DMS79 treated with DMSO at 0.1 percent for 48 hours (cell line): ENCODE measurements at regions not wholly inside any gene's neighbourhood (a gene's known extent, or its start where the extent isn't known, plus 50 kb on each side); places are given as distances from the start of the nearest gene placed in this dataset.

ENCODE experiments used
- DNase-seq: peaks from one replicate; lab custom pipeline; 2025; lab: John Stamatoyannopoulos, UW

GRCh38 chr10:46228563-46229071, 58.2 kb upstream of the ANTXRL start:
- peak; percentile 0 for DNase-seq

- no peak for DNase-seq
Measured at GRCh38 chr10:46229144-46229563, 57.6 kb upstream of the ANTXRL start.

- no peak for DNase-seq
Measured at GRCh38 chr10:46230615-46231014, 56.2 kb upstream of the ANTXRL start.

- DNase-seq, result no peak
Measured at GRCh38 chr10:46231087-46231486, 55.7 kb upstream of the ANTXRL start.

GRCh38 chr10:46232084-46232483, 54.7 kb upstream of the ANTXRL start:
- no peak for DNase-seq

- no peak for DNase-seq
Measured at GRCh38 chr10:46232666-46233065, 54.1 kb upstream of the ANTXRL start.

- no peak for DNase-seq
Measured at GRCh38 chr10:46233181-46233580, 53.6 kb upstream of the ANTXRL start.

GRCh38 chr10:46234026-46234425, 52.8 kb upstream of the ANTXRL start:
- DNase-seq, result no peak

GRCh38 chr10:46234431-46235060, 52.3 kb upstream of the ANTXRL start:
- DNase-seq, result no peak

GRCh38 chr10:46235705-46236545, 50.9 kb upstream of the ANTXRL start:
- DNase-seq, result no peak

GRCh38 chr10:46236546-46236887, 50.3 kb upstream of the ANTXRL start:
- no peak for DNase-seq

GRCh38 chr10:46236941-46237681, 49.7 kb upstream of the ANTXRL start:
- no peak for DNase-seq
